PC-3 (cell line): ENCODE measurements at regions not wholly inside any gene's neighbourhood (a gene's known extent, or its start where the extent isn't known, plus 50 kb on each side); places are given as distances from the start of the nearest gene placed in this dataset.

Experiments used
- ATAC-seq: fragments of 200-7000 bp; cut with Tn5 transposase; 2 replicates; pipeline ENCODE4 v1.9.1; 2020; ENCODE audit warnings: mild to moderate bottlenecking, moderate library complexity
- BruUV-seq: library from RNA; stranded (reverse); fragments of 400-500 nt; replicated peaks from 2 replicates; lab custom pipeline; 2021; lab: Mats Ljungman, UMichigan
- CTCF ChIA-PET: fragments of 300-600 bp; sonication (Branson Sonifier 250); formaldehyde crosslinking; loops from one replicate; lab custom pipeline; 2022; ENCODE audit warnings: antibody characterized with exemption; lab: Charles Lee
- POLR2A ChIA-PET: fragments of 300-600 bp; sonication (Branson Sonifier 250); formaldehyde crosslinking; loops from one replicate; lab custom pipeline; 2022; ENCODE audit warnings: antibody characterized with exemption; ENCODE audit not compliant: unreplicated experiment; lab: Charles Lee
- DNase-seq: peaks from one replicate; pipeline ENCODE4 v3.0.0-alpha.2; 2015
- H2AFZ ChIP-seq: fragments of 300-600 bp; sonication (generic); 2 replicates; pipeline ENCODE4 v1.6.0; 2016; ENCODE audit warnings: antibody characterized with exemption, low read length
- H3F3A ChIP-seq: fragments of 300-600 bp; sonication (generic); one replicate; pipeline ENCODE4 v1.6.0; 2017; ENCODE audit warnings: antibody characterized with exemption, low read length, control low read depth, mild to moderate bottlenecking; ENCODE audit not compliant: unreplicated experiment
- H3K27ac ChIP-seq: fragments of 300-600 bp; sonication (generic); 2 replicates; pipeline ENCODE4 v1.5.1; 2016; ENCODE audit warnings: mild to moderate bottlenecking, low read length
- H3K27me3 ChIP-seq: fragments of 300-600 bp; sonication (generic); 2 replicates; pipeline ENCODE4 v1.6.1; 2016; ENCODE audit warnings: low read length, mixed read lengths
- H3K36me3 ChIP-seq: fragments of 300-600 bp; sonication (generic); 2 replicates; pipeline ENCODE4 v1.6.1; 2016; ENCODE audit warnings: low read depth, mixed run types, low read length, mixed read lengths
- H3K4me1 ChIP-seq: fragments of 300-600 bp; sonication (generic); 2 replicates; pipeline ENCODE4 v1.5.1; 2016; ENCODE audit warnings: low read length; ENCODE audit not compliant: insufficient read depth
- H3K4me2 ChIP-seq: fragments of 300-600 bp; sonication (generic); 2 replicates; pipeline ENCODE4 v1.6.0; 2016; ENCODE audit warnings: low read length
- H3K4me3 ChIP-seq: fragments of 300-600 bp; sonication (generic); 2 replicates; pipeline ENCODE4 v1.5.1; 2016; ENCODE audit warnings: mild to moderate bottlenecking, low read length, mixed read lengths
- H3K79me2 ChIP-seq: fragments of 300-600 bp; sonication (generic); 2 replicates; pipeline ENCODE4 v1.6.1; 2017; ENCODE audit warnings: low read length, mixed read lengths
- H3K9ac ChIP-seq: fragments of 300-600 bp; sonication (generic); 2 replicates; pipeline ENCODE4 v1.6.0; 2016; ENCODE audit warnings: mild to moderate bottlenecking, low read length
- H3K9me2 ChIP-seq: fragments of 300-600 bp; sonication (generic); replicated peaks from 2 replicates; pipeline ENCODE4 v1.6.1; 2016; ENCODE audit warnings: mixed run types, low read length, mixed read lengths
- H3K9me3 ChIP-seq: fragments of 300-600 bp; sonication (generic); 2 replicates; pipeline ENCODE4 v1.6.1; 2016; ENCODE audit warnings: low read length, mixed read lengths
- H4K20me1 ChIP-seq: fragments of 300-600 bp; sonication (generic); 2 replicates; pipeline ENCODE4 v1.6.1; 2016; ENCODE audit warnings: low read length, mixed read lengths
- CTCF ChIP-seq: fragments of 300-600 bp; sonication (generic); conservative IDR thresholded peaks from 2 replicates; pipeline ENCODE4 v1.5.1; 2017; ENCODE audit warnings: antibody characterized with exemption, low read depth, mild to moderate bottlenecking, low read length
- EZH2 ChIP-seq: fragments of 300-600 bp; sonication (generic); IDR thresholded peaks from one replicate; pipeline ENCODE4 v1.6.1; 2017; ENCODE audit warnings: antibody characterized with exemption, mild to moderate bottlenecking, low read length; ENCODE audit not compliant: unreplicated experiment
- EZH2phosphoT487 ChIP-seq: fragments of 300-600 bp; sonication (generic); IDR thresholded peaks from 2 replicates; pipeline ENCODE4 v1.6.1; 2018; ENCODE audit warnings: mild to moderate bottlenecking, antibody characterized with exemption, low read length, borderline replicate concordance
- intact Hi-C: fragments of 100-400 bp; cut with micrococcal nuclease; formaldehyde crosslinking; loops from 2 replicates; pipeline ENCODE4 v1.9.0; 2023

- Histone ChIP-seq H3K9ac (no peak overlapping the region), H3K4me2 (no peak overlapping the region), H2AFZ (no peak overlapping the region), H3K79me2 (peaks cover 5% of the 10 kb centered on the region; the same call in 1 of the 2 replicates), H4K20me1 (no peaks in the 10 kb centered on the region), H3F3A (no peaks in the 10 kb centered on the region), H3K36me3 (no peaks in the 10 kb centered on the region), H3K27me3 (no peaks in the 10 kb centered on the region), H3K4me1 (peaks cover 89% of the 10 kb centered on the region), H3K27ac (peak overlapping the region; percentile 86; the same call in 1 of the 2 replicates), H3K4me3 (no peak overlapping the region), H3K9me3 (no peaks in the 10 kb centered on the region), H3K9me2 (no peaks in the 10 kb centered on the region)
- ATAC-seq (no peak), DNase-seq (no peak)
- POLR2A ChIA-PET = no interaction called here
- CTCF ChIA-PET = no interaction called here
- no peak for TF ChIP-seq EZH2
- no peak for TF ChIP-seq CTCF
- no peak for TF ChIP-seq EZH2phosphoT487
- BruUV-seq = no TSS peak
- intact Hi-C loops = no loop called here
These were observed 387.3 kb upstream of the THBS1 start for GRCh38 chr15:39193611-39194010.

GRCh38 chr15:39194106-39194830 is 386.6 kb upstream of the THBS1 start:
- POLR2A ChIA-PET = no interaction called here
- intact Hi-C loops = no loop called here
- no peak overlapping the region for H3K9ac ChIP-seq

More at GRCh38 chr15:39194106-39194830, 386.6 kb upstream of the THBS1 start:
- TF ChIP-seq CTCF (no peak), EZH2 (no peak), EZH2phosphoT487 (no peak)
- Histone ChIP-seq H3K36me3 (no peaks in the 10 kb centered on the region), H4K20me1 (no peaks in the 10 kb centered on the region), H2AFZ (no peak overlapping the region), H3K27ac (peak overlapping the region; percentile 86), H3K4me2 (no peak overlapping the region), H3K9me3 (no peaks in the 10 kb centered on the region), H3K4me3 (no peak overlapping the region), H3K9me2 (no peaks in the 10 kb centered on the region), H3K27me3 (no peaks in the 10 kb centered on the region), H3K79me2 (peaks cover 5% of the 10 kb centered on the region; the same call in 1 of the 2 replicates), H3K4me1 (peaks cover 87% of the 10 kb centered on the region), H3F3A (no peaks in the 10 kb centered on the region)
- BruUV-seq = no TSS peak
- CTCF ChIA-PET = no interaction called here
- ATAC-seq (no peak), DNase-seq (peak; percentile 57)
